Daoy (cell line): ENCODE measurements at regions not wholly inside any gene's neighbourhood (a gene's known extent, or its start where the extent isn't known, plus 50 kb on each side); places are given as distances from the start of the nearest gene placed in this dataset.
"Not testable (repeated sequence)": the region's sequence is repeated elsewhere in the genome, so short reads cannot be mapped to it uniquely, and the experiment has no call there.

Experiments
- DNase-seq: peaks from one replicate; pipeline ENCODE4 v3.0.0-alpha.2; 2015; ENCODE audit warnings: low read depth

DNA sequence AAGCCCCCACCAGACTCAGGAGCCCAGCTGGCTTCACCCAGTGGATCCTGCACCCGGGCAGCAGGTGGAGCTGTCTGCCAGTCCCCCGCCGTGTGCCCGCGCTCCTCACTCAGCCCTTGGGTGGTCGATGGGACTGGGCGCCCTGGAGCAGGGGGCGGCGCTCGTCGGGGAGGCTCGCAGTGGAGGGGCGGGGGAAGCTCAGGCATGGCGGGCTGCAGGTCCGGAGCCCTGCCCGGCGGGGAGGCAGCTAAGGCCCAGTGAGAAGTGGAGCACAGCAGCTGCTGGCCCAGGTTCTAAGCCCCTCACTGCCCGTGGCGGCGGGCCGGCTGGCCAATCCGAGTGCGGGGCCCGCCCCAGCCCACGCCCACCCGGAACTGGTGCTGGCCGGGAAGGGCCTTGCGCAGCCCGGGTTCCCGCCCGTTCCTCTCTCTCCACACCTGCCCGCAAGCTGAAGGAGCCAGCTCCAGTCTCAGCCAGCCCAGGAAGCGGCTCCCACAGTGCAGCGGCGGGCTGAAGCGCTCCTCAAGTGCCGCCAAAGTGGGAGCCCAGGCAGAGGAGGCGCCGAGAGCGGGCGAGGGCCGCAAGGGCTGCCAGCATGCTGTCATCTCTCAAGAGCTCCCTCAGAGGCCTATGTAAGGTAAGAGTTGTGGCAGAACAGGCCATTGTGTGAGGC, 1307.8 kb upstream of the TMEFF2 start:
- DNase-seq: peak; percentile 89

DNA sequence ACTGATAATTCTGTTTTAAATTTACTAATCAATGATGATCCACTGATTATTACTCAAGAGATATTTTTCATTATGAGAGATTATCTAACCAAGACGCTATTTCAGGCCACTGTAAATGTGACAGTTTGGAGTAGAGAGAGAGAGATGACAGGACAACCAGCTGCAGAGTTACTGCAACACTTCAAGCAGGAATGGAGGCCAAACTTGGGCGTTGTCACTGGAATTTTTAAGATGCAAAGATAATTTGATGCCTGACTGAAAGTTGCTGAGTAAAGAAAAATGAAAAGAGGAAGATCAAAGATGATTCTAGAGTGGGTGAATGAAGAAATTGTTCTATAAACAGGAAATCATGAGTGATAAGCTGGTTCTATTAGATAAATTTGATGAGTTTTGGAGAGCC, 1302.1 kb upstream of the TMEFF2 start:
- DNase-seq: no peak

DNA sequence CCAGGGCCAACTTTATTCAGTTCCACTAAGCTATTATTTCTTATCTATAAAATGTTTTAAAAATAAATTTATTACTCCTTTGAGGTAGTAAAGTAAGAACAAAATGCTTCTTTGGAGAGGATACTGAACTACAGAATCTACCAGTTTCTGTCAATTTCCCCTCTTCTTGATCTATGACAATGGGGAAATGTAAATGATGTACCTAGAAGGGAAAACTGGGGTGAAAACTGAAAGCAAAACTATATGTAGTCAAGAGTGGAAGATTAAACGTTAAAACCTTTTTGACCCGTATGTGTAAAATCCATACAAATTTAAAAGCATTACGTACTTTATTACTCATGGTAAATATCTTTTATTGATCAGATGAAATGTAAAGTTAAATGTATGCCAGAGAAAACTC, 1287.8 kb upstream of the TMEFF2 start:
- no peak for DNase-seq

DNA sequence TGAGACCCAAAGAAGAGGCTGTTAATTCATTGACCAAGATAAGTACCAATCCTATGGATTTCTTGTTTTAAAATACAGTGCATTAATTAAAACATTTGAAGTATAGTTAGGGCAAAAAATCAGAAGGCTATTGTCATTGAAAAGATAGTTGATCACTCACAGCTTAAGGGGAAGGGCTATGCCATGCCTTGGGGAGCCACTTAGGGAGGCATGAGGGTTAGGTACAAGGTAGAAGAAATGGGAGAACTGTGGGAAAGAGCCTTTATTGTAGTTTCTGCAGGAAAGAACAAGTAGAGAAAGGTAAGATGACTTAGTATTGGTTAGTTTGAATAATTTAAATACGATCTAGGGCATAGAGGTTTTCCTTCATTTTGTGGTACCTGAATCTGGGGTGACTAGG, 1285.5 kb upstream of the TMEFF2 start:
- no peak for DNase-seq

DNA sequence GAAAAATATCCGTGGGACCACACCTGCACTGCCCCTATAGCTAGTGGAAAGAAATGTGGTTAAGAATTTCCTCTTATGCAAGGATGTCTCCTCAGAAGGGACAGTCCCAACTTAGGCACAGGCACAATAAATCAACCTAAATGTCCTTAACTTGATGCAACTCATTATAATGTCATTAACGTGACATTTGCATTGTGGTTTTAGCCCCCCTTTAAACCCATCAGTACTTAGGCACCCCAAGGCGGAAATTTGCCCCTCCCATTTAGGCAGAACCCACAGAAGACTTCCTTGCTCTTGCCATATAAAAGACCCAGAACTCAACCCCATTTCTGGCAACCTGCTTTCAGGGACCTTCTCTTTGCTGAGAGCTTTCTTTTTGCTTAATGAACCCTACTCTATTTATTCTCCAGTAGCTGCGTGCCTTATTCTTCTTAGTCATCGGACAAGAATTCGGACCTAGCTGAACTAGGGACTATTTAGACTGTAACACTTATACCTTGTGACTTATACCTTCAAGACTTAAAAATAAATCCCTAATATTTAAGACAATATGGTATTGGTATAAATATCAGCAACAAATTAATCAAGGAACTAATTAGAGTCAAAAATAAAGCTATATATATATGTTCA, 1281.6 kb upstream of the TMEFF2 start:
- peak; percentile 2 for DNase-seq

DNA sequence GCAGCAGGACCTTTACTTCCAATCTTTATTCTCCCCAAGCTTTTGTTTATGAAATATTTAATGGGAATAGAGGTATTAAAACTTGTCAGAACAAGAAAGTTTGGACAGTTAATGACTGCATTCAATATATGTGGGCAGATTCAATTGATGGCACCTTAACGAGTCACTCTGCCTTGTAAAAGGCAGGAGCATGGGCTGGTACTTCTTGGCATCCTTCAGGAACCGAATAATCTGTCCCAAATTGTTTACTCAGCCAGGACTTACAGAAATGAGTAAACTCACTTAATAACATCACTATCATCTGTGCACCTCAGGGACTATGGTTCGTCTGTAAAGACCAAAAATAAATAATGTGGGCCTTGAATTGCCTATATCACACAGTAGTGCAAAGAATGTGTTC, 1280.3 kb upstream of the TMEFF2 start:
- no peak for DNase-seq

DNA sequence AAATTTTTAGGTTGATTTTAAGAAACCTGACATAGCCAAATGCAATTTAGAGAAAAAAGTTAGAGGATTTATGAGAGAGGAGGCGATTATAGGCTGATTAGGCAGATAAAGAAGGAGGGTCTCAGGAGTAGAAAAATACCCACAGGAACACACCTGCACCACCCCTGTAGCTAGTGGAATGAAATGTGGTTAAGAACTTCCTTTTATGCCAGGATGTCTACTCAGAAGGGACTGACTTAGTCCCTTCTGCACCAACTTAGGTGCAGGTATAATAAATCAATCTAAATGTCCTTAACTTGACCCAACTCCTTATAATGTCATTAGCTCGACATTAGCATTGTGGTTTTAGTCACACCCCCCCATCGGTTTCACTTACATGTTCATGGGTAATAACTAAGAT, 1274.5 kb upstream of the TMEFF2 start:
- no peak for DNase-seq

DNA sequence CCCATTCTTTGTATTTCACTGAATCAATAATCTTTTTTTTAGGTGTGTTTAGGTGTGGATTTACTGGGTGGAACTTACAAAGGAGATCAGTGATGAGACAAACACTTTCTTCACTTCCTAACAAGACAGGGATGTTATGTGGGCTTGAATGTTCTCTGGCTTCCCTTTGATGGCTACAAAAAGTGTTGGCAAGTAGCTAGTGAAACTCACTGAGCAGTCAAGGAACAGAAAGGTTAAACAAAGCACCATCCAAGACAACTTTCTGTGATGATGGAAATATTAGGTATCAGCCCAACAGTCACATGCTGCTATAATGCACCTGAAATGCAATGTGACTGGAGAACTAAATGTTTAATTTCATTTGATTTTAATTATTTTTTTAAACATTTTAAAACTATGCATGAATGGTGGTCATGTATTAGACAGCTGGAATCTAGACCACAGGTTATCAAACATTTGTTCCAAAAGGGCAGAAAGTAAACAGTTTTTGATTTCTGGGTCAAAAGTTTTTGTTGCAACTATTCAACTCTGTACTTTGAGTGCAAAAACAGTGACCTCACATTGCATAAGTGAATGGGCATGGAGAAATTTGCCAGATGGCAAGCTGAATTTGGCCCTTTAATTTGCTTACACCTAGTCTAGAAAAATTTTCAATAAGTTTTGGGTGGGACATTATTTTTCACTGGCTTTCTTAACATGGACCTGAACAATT, 1272.7 kb upstream of the TMEFF2 start:
- no peak for DNase-seq

DNA sequence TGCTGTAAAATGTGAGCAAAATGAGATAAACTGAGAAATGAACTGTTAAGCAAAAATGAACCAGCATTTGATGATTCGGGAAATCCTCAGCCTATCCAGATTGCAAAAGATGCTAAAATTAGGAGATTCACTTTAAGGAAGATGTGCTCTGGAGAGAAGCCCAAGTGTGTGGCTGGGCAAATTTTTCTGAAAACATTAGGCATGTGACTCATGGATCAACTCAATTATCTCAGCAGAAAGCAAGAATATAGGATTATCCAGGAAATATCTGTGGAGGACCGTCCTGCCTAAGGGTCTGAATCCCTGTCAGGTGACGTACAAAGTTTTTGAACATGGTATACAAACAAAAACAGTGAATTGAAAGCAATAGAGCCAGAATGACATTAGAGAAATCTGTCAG, 1268.3 kb upstream of the TMEFF2 start:
- no peak for DNase-seq

DNA sequence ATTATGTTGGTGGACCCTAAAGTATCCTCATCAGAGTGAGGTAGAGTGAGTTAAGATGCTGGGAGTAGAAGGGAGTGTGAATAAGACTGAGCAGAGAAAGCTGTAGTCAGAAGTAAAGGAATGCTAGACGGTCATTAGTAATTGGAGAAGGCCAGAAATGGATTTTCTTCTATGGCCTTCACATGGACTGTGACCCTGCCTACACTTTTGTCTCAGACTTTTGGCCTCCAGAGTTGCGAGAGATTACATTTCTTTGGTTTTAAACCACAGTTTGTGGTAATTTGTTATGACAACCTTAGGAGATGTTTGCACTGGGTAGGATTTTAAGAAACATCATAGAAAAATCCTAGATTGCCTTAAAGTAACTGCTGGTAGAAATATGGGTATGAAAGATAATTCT, 1267.7 kb upstream of the TMEFF2 start:
- DNase-seq: no peak

DNA sequence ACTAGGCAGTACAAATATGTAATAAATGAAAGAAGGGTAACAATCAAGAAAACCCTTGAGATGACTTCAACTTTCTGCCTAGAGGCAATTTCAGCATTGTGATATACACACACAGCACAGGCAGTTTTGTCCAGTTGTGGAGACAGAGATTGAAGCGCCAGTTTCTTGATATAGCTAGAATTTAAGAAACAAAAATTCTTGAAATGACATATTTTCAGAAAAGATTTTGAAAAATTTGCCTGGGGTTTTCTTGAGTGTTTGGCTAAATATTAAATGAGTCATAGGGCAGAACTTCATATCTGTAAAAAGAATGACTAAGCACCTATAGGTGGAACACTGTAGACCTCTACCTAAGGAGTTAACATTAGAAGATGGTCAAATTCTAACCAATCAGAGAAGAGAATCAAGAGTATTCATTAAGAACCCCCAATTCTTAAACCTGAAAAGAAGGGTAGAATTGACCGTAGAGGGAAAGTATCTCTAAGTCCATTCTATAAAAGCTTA, 1266.8 kb upstream of the TMEFF2 start:
- DNase-seq: no peak

DNA sequence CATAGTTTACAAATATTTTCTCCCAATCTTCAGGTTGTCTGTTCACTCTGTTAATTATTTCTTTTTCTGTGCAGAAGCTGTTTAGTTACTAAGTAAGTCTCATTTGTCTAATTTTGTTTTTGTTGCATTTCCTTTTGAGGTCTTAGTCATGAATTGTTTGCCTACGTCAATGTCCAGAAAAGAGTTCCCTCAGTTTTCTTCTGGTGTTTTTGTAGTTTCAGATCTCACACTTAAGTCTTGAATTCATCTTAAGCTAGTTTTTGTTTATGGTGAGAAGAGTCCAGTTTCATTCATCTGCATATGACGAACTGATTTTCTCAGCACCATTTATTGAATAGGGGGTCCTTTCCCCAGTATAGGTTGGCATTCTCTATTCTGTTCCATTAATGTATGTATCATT, 1252.2 kb upstream of the TMEFF2 start:
- no peak for DNase-seq

DNA sequence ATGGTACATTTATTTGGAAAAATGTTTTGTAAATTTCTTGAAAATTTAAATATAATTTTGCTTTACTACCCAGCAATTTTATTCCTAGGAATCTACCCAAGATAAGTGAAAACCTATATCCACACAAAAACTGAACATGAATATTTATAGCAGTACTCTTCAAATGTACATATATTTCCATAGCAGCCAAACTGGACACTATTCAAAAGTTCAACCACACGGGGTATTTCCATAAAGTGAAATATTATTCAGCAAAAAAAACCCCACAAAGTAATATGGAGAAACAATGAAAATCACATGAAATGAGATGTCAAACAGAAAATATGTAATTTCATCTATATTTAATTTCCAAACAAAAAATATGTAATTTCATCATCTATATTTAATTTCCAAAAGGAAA, 1247.6 kb upstream of the TMEFF2 start:
- no peak for DNase-seq

DNA sequence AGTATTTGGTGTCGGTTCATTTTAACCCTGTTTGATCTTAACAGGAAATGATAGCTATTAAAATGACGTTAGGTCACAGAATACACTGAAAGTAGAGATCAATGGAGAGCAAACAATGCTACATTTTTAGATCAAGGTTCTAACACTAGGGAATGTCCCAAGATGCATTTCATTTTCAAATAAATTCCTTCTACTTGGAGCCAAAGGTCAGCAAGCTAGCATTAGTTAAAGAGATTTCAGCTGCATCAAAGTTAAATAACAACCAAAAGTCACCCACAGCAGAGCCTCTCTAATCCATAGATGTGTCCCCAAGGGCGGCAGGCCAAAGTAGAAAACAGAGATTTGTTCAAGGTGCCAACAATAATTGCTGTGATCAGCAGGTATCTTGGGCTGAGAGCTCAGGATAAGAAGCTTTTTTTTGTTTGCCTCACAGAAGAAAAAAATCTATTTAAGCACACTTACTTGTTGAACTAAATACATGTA, 1233.6 kb upstream of the TMEFF2 start:
- no peak for DNase-seq

DNA sequence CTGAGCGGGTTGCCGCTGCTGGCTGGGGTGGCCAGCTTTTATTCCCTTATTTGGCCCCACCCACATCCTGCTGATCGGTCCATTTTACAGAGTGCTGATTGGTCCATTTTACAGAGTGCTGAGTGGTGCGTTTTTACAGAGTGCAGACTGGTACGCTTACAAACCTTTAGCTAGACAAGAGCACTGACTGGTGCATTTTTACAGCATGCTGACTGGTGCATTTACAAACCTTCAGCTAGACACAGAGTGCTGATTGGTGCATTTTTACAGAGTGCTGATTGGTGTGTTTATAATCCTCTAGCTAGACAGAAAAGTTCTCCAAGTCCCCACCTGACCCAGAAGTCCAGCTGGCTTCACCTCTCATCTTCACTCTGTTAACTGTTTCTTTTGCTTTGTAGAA, 1217.6 kb upstream of the TMEFF2 start:
- DNase-seq: not testable (repeated sequence)

DNA sequence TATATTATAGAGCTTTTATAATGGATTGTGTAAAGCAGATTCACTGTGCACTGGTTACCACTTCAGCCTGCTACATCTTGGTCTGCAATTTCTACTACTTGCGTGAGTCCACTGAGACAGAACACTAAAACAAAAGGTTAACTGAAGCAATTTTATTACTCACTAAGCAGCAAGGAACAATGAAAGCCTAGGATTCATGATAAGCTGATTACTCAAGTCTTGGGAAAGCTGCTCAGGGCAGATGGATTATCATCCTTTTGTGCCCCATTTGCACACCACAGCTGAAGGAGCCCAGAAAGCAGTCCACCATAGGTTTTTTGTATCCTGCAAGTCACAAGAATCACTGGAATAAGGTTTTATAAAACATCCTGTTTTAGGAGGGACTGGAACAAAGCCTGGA, 1215.2 kb upstream of the TMEFF2 start:
- DNase-seq: no peak

DNA sequence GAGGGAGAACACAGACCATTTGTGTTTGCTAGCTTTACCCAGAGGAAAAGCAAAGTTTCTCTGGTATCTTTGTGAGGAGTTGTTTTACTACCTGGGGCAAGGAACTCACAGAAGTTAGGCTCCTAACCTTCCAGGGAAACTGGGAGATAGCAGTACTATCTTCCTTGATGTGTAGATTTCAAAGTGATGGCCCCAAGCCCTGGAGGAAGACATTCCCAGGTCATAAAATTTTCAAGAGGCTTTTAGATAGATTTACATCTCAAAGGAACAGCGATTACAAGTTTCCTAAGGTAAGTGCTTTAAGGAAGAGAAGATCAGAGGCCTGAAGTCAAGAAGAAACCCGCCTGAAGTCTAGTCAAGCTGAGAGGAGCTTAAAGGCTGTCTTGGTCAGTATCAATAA, 1187.8 kb upstream of the TMEFF2 start:
- DNase-seq: no peak

DNA sequence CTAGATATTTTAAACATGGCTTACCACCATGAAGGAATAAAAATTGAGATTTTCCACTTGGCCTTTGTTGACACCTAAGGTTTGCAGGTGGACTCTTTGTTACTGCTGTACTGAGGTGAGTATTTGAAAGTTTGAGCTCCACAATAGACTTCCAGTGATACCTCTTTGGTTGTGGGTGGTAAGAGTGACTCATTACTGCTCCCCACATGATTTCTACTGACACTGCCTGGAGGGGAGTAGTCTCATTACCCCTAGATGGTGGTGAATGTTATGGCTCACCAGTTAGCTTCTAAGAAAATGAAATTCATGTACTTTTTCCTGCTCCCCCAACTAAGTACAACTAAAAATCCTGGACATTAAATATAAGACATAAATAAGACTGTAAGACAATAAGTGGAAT, 1183.1 kb upstream of the TMEFF2 start:
- no peak for DNase-seq

DNA sequence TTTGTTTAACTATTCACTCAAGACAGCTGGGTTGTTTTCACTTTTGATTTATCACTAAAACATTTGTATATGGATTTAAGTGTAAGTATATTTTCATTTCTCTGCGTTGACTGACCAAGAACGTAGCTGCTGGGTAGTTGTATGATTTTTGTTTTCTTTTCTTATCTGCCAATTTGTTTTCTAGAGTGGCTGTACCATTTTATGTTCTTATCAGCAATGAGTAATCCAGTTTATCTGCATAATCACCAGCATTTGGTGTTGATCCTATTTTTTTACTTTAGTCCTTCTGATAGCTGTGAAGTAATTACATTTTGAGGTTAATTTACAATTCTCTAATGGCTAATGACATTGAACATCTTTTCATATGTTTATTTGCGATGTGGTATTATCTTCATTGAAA, 1178.4 kb upstream of the TMEFF2 start:
- no peak for DNase-seq

DNA sequence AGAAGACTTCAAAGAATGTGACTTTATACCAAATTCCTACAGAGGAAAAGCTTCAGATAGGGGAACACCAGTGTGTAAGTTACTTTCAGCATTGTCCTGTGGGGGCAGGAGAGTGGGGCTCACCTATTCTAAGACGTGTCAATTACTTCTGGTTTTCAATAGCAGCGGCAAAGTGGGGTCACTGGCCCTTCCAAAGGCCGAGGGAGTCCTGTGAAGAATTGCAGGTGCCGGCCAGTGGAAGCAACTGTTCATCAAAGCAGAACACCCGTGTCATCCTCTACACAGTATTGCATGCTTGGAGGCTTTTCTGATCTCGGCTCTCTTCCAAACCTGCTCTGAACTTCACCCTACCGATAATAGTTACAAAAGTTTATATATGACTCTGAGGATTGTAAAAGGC, 1176.5 kb upstream of the TMEFF2 start:
- DNase-seq: no peak

DNA sequence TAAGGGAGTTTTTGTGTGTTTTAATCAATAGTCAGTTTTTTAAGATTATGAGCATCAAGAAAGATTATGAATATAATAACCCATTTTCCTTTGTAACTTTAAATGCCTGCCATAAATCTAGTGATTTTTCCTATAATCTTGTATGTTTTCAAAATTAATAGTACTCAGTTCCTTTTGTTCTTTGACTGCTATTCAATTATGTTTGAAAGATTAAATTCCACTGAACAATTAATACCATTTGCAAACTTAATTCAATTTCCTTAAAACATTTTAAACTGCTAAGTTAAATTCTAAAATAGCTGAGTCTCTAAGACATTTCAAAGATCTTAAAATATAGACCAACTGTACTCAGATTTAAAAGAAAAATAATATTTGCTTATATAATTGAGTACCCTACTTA, 1173.9 kb upstream of the TMEFF2 start:
- DNase-seq: no peak

DNA sequence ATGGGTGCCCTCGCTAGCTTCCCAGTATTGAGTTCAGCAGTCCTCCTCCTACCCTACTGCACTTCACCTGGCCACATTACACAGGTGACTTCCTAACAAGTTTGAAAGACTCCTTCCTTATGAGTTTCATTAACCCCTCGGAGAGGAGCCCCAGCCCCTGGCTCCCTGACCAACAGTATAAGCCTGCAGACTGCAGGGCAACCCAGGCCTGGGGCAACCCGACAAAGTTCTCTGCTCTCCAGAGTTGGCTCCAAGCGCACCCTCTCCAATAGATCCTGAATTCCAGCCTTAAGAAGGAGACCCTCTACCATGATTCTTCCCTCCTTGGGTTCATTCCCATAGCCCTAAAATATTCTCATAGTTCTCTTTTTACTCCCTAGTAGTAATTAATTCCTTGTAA, 1162.8 kb upstream of the TMEFF2 start:
- no peak for DNase-seq

DNA sequence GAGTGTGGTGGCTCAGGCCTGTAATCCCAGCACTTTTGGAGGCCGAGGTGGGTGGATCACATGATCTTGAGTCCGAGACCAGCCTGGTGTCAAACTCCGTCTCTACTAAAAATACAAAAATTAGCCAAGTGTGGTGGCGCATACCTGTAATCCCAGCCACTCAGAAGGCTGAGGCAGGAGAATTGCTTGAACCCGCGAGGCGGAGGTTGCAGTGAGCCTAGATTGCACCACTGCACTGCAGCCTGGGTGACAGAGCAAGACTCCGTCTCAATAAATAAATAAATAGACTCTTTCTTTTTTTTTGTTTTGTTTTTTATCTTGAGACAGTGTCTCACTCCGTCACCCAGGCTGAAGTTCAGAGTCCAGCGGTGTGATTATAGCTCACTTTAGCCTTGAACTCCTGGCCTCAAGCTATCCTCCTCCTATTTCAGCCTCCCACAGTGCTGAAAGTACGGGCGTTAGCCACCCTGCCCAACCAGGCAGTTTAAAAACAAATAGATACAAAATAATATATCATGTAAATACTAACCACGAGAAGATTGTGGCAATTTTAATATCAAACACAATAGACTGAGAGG, 1158.0 kb upstream of the TMEFF2 start:
- DNase-seq: not testable (repeated sequence)
